Esophagus muscularis mucosa (tissue), 4 donors: ENCODE measurements at regions not wholly inside any gene's neighbourhood (a gene's known extent, or its start where the extent isn't known, plus 50 kb on each side); places are given as distances from the start of the nearest gene placed in this dataset.

Experiments used
- DNase-seq: peaks from one replicate; pipeline ENCODE4 v3.0.0-alpha.2; 2017; ENCODE audit errors: extremely low spot score
- H3K27ac ChIP-seq, 4 donors: fragments of 200-600 bp; sonication (generic); replicated peaks in 1 of 4; 1 replicate in 3 of 4; 2 replicates in 1 of 4; pipeline ENCODE4 v1.5.1; 2016 to 2019; ENCODE audit warnings: mild to moderate bottlenecking in 1 of 4
- H3K27me3 ChIP-seq, 4 donors: fragments of 200-600 bp; sonication (generic); one replicate each; pipeline versions ENCODE4 v1.5.1 to v1.6.0; 2016 to 2019
- H3K36me3 ChIP-seq, 4 donors: fragments of 200-600 bp; sonication (generic); one replicate each; pipeline ENCODE4 v1.5.1; 2016 to 2019
- H3K4me1 ChIP-seq, 4 donors: fragments of 200-600 bp; sonication (generic); one replicate each; pipeline ENCODE4 v1.5.1; 2016 to 2019
- H3K4me3 ChIP-seq, 4 donors: fragments of 200-600 bp; sonication (generic); 1 replicate in 2 of 4; 2 replicates in 2 of 4; pipeline ENCODE4 v1.5.1; 2016 to 2019; ENCODE audit warnings: mild to moderate bottlenecking in 4 of 4, moderate library complexity in 1 of 4
- H3K9me3 ChIP-seq, 4 donors: fragments of 200-600 bp; sonication (generic); 1 replicate in 3 of 4; 2 replicates in 1 of 4; pipeline ENCODE4 v1.5.1; 2016 to 2019
- CTCF ChIP-seq, 3 experiments: fragments of 200-600 bp in 2 of 3; fragments of 450-650 bp in 1 of 3; sonication (generic) in 2 of 3; IDR thresholded peaks; one replicate each; pipeline ENCODE4 v1.5.1; 2017 to 2019; ENCODE audit warnings: antibody characterized with exemption in 3 of 3, mild to moderate bottlenecking in 2 of 3, moderate library complexity in 1 of 3
- EP300 ChIP-seq: sonication (generic); formaldehyde crosslinking; IDR thresholded peaks from one replicate; pipeline ENCODE4 v1.6.1; 2017; ENCODE audit warnings: antibody characterized with exemption
- POLR2A ChIP-seq: fragments of 450-650 bp; IDR thresholded peaks from one replicate; pipeline ENCODE4 v1.6.1; 2017; ENCODE audit warnings: antibody characterized with exemption, moderate library complexity, mild to moderate bottlenecking, low read depth
- POLR2AphosphoS5 ChIP-seq, 2 donors: sonication (generic); formaldehyde crosslinking; IDR thresholded peaks; one replicate each; pipeline ENCODE4 v1.6.1; 2017; ENCODE audit warnings: antibody characterized with exemption in 2 of 2
- WGBS: methylation state at CpG from one replicate; pipeline ENCODE4 v1.1.5; 2018; 5-methylcytosine and 5-hydroxymethylcytosine counted together
- intact Hi-C: fragments of 100-400 bp; cut with DNase I; formaldehyde crosslinking; loops from one replicate; pipeline ENCODE4 v1.15.1; 2023

- intact Hi-C loops, result no loop called here
- WGBS, result 72% methylated on average over 7 of the region's 7 CpGs
- H3K4me1 ChIP-seq, result no peaks in the 10 kb centered on the region
These were observed 273.7 kb downstream of the SLC4A3 start for GRCh38 chr2:219901155-219901554.

GRCh38 chr2:219902891-219903552, 275.6 kb downstream of the SLC4A3 start:
- intact Hi-C loops, result no loop called here
- TF ChIP-seq POLR2A, result no peak
- no peak for TF ChIP-seq POLR2AphosphoS5 (IDR thresholded peaks at IDR 0.05)
- TF ChIP-seq CTCF (IDR thresholded peaks at IDR 0.05), result no peak
- no peak for TF ChIP-seq EP300
- H3K9me3 ChIP-seq, result no peaks in the 10 kb centered on the region
- H3K27ac ChIP-seq, result no peak overlapping the region
- no peak overlapping the region for H3K4me3 ChIP-seq
- no peak for DNase-seq
- WGBS, result 48% methylated on average over 10 of the region's 10 CpGs
- H3K4me1 ChIP-seq, result no peaks in the 10 kb centered on the region
- H3K27me3 ChIP-seq, result peaks cover 0 to 4% (median 0%) of the 10 kb centered on the region in 4 donors
- no peaks in the 10 kb centered on the region for H3K36me3 ChIP-seq

More at GRCh38 chr2:219901155-219901554, 273.7 kb downstream of the SLC4A3 start:
- Histone ChIP-seq H3K4me3 (no peak overlapping the region), H3K36me3 (no peaks in the 10 kb centered on the region), H3K27ac (no peak overlapping the region), H3K27me3 (peaks cover 0 to 4% (median 0%) of the 10 kb centered on the region in 4 donors), H3K9me3 (no peaks in the 10 kb centered on the region)
- TF ChIP-seq EP300 (no peak), CTCF (IDR thresholded peaks at IDR 0.05) (no peak), POLR2AphosphoS5 (IDR thresholded peaks at IDR 0.05) (no peak), POLR2A (no peak)
- no peak for DNase-seq

GRCh38 chr2:219905640-219906039, 278.2 kb downstream of the SLC4A3 start:
- no peaks in the 10 kb centered on the region for H3K4me1 ChIP-seq
- WGBS, result 96% methylated on average over 2 of the region's 2 CpGs
- intact Hi-C loops, result no loop called here
- no peaks in the 10 kb centered on the region for H3K36me3 ChIP-seq
- TF ChIP-seq CTCF (IDR thresholded peaks at IDR 0.05), result no peak
- no peak for TF ChIP-seq POLR2A
- TF ChIP-seq POLR2AphosphoS5 (IDR thresholded peaks at IDR 0.05), result no peak
- no peak for TF ChIP-seq EP300
- DNase-seq, result no peak
- no peak overlapping the region for H3K4me3 ChIP-seq
- H3K27me3 ChIP-seq, result peaks cover 0 to 4% (median 0%) of the 10 kb centered on the region in 4 donors
- H3K27ac ChIP-seq, result no peak overlapping the region
- no peaks in the 10 kb centered on the region for H3K9me3 ChIP-seq

GRCh38 chr2:219906114-219907010, 278.9 kb downstream of the SLC4A3 start:
- no peak for TF ChIP-seq POLR2A
- no peak for TF ChIP-seq EP300
- TF ChIP-seq CTCF (IDR thresholded peaks at IDR 0.05), result no peak
- no peak for TF ChIP-seq POLR2AphosphoS5 (IDR thresholded peaks at IDR 0.05)
- 74% methylated on average over 7 of the region's 7 CpGs for WGBS
- no peaks in the 10 kb centered on the region for H3K9me3 ChIP-seq

More at GRCh38 chr2:219906114-219907010, 278.9 kb downstream of the SLC4A3 start:
- no peak overlapping the region for H3K27ac ChIP-seq
- no peak overlapping the region for H3K4me3 ChIP-seq
- H3K4me1 ChIP-seq, result no peaks in the 10 kb centered on the region
- peaks cover 0 to 4% (median 0%) of the 10 kb centered on the region in 4 donors for H3K27me3 ChIP-seq
- no peak for DNase-seq
- H3K36me3 ChIP-seq, result no peaks in the 10 kb centered on the region
- intact Hi-C loops, result no loop called here
